Stimulated activated CD4-positive, alpha-beta T cell treated with anti-CD3 and anti-CD28 coated beads, TNF-alpha, amount 100 ng/mL, for 24 hours (primary cell): ENCODE measurements at regions not wholly inside any gene's neighbourhood (a gene's known extent, or its start where the extent isn't known, plus 50 kb on each side); places are given as distances from the start of the nearest gene placed in this dataset.
"Not testable (repeated sequence)": the region's sequence is repeated elsewhere in the genome, so short reads cannot be mapped to it uniquely, and the experiment has no call there.

Source experiments
- DNase-seq, 3 experiments: peaks; one replicate each; pipeline ENCODE4 v3.0.0-alpha.2; 2020; ENCODE audit warnings: low read depth in 3 of 3

- no peak for DNase-seq
Observed at GRCh38 chr6:19892260-19892659, 55.1 kb downstream of the ID4 start.

GRCh38 chr6:19895866-19896692, 58.9 kb downstream of the ID4 start:
- DNase-seq: no peak

- DNase-seq: no peak
Observed at GRCh38 chr6:19896693-19897010, 59.5 kb downstream of the ID4 start.

- DNase-seq: no peak
Observed at GRCh38 chr6:19898141-19898740, 61.1 kb downstream of the ID4 start.

GRCh38 chr6:19902201-19902600, 65.0 kb downstream of the ID4 start:
- DNase-seq: no peak

GRCh38 chr6:19904408-19904807, 67.2 kb downstream of the ID4 start:
- not testable (repeated sequence) for DNase-seq

- DNase-seq: no peak
Observed at GRCh38 chr6:19905584-19905983, 68.4 kb downstream of the ID4 start.

GRCh38 chr6:19906171-19906570, 69.0 kb downstream of the ID4 start:
- no peak for DNase-seq

GRCh38 chr6:19911223-19911622, 74.1 kb downstream of the ID4 start:
- no peak for DNase-seq

GRCh38 chr6:19918436-19918835, 81.3 kb downstream of the ID4 start:
- no peak for DNase-seq

- no peak for DNase-seq
Observed at GRCh38 chr6:19921786-19922185, 84.6 kb downstream of the ID4 start.

GRCh38 chr6:19925533-19925932, 88.4 kb downstream of the ID4 start:
- DNase-seq: no peak

- DNase-seq: no peak
Observed at GRCh38 chr6:19928461-19928860, 91.3 kb downstream of the ID4 start.

GRCh38 chr6:19929312-19929711, 92.1 kb downstream of the ID4 start:
- DNase-seq: no peak

- DNase-seq: no peak
Observed at GRCh38 chr6:19934996-19935591, 97.9 kb downstream of the ID4 start.

GRCh38 chr6:19939321-19939720, 102.2 kb downstream of the ID4 start:
- not testable (repeated sequence) for DNase-seq

- not testable (repeated sequence) for DNase-seq
Observed at GRCh38 chr6:19939926-19940325, 102.8 kb downstream of the ID4 start.

GRCh38 chr6:19943042-19943441, 105.9 kb downstream of the ID4 start:
- no peak for DNase-seq

- DNase-seq: no peak
Observed at GRCh38 chr6:19945843-19946358, 108.7 kb downstream of the ID4 start.

GRCh38 chr6:19949155-19949554, 112.0 kb downstream of the ID4 start:
- DNase-seq: no peak

GRCh38 chr6:19964115-19964514, 126.9 kb downstream of the ID4 start:
- DNase-seq: no peak

GRCh38 chr6:19968201-19968600, 131.0 kb downstream of the ID4 start:
- no peak for DNase-seq

GRCh38 chr6:19972221-19972620, 135.1 kb downstream of the ID4 start:
- DNase-seq: no peak
